GM12891 (cell line): ENCODE measurements at regions not wholly inside any gene's neighbourhood (a gene's known extent, or its start where the extent isn't known, plus 50 kb on each side); places are given as distances from the start of the nearest gene placed in this dataset.
"Not testable (repeated sequence)": the region's sequence is repeated elsewhere in the genome, so short reads cannot be mapped to it uniquely, and the experiment has no call there.

Experiments
- DNase-seq: peaks from one replicate; pipeline ENCODE4 v3.0.0; 2011; ENCODE audit warnings: low spot score; ENCODE audit not compliant: insufficient read length
- FAIRE-seq: peaks from 2 replicates; lab custom pipeline; 2011; peaks lifted over from hg19 to GRCh38; lab: Jason Lieb, UNC
- PAX5 ChIP-seq: IDR thresholded peaks from 2 replicates; pipeline ENCODE4 v1.6.1; 2011; ENCODE audit warnings: low read length, moderate library complexity, mild to moderate bottlenecking; ENCODE audit not compliant: insufficient read depth, severe bottlenecking
- POLR2A ChIP-seq: IDR thresholded peaks from 2 replicates; pipeline ENCODE4 v1.6.1; 2011; ENCODE audit warnings: low read depth, low read length, control low read depth
- POLR2AphosphoS5 ChIP-seq: IDR thresholded peaks from 2 replicates; pipeline ENCODE4 v1.6.1; 2011; ENCODE audit warnings: low read depth, low read length, control low read depth
- POU2F2 ChIP-seq: IDR thresholded peaks from 2 replicates; pipeline ENCODE4 v1.6.1; 2011; ENCODE audit warnings: low read depth, mild to moderate bottlenecking, control low read depth, low read length, moderate library complexity
- SPI1 ChIP-seq: IDR thresholded peaks from 2 replicates; pipeline ENCODE4 v1.6.1; 2011; ENCODE audit warnings: low read depth, low read length, control low read depth
- TAF1 ChIP-seq: IDR thresholded peaks from 2 replicates; pipeline ENCODE4 v1.6.1; 2011; ENCODE audit warnings: low read depth, low read length, control low read depth

DNA sequence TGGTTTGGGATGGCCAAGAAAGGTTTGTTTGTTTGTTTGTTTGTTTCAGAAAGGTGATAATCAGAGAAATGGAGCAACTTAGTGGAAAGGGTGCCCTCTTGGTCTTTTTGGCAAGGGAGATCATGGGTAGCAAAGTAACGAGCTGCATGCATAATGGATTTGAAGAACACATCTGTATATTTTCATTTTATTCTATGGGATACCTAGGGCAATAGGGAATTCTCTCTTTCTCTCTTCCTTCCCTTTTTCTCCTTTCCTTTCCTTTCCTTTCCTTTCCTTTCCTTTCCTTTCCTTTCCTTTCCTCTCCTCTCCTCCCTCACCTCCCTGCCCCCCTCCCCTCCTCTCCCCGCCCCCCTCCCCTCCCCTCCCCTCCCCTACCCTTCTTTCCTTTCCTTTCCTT, 492.1 kb downstream of the NEBL start:
- no peak for TF ChIP-seq PAX5
- no peak for TF ChIP-seq SPI1
- TF ChIP-seq TAF1, result no peak
- TF ChIP-seq POLR2AphosphoS5, result no peak
- no peak for TF ChIP-seq POU2F2
- TF ChIP-seq POLR2A, result no peak
- no peak for FAIRE-seq
- no peak for DNase-seq

DNA sequence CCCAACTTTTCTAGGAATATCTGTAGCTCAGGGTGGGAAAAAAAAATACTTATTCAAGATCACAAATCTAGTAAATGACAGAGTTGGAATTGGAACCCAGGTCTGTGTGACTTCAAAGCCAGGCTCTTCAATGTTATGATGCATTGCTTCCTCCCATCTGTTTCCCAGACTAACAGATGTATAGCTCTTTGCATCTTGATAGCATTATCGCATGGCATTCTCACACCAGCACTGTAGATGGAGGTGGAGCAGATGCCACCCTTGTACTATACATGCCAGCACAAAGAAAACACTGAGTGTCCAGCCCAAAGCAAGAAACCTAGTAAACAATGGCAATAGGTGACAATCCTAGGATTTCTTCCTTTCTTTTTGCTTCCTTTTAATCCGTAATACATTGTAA, 497.3 kb downstream of the NEBL start:
- TF ChIP-seq SPI1 (no peak), POLR2A (no peak), TAF1 (no peak), PAX5 (no peak), POLR2AphosphoS5 (no peak), POU2F2 (no peak)
- FAIRE-seq, result no peak
- DNase-seq, result no peak

DNA sequence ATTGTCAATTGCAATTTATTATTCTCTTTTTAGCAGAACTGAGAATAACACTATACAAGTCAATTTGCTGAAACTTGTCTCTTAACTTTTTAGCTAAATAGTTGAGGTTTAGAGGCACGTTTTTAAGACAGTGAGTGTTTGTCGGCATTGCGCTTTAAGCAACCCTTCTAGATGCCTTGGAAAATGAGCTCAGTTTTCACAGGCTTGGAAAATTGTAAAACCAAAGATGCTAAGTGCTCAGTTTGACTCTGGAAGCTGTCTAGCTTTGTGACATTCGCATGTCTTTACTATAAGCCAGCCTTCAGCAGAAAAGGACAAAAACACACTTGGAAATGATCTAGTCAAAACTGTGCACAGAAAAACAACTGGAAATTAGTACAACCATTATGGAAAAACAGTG, 500.4 kb downstream of the NEBL start:
- TF ChIP-seq TAF1 (no peak), PAX5 (no peak), POU2F2 (no peak), SPI1 (no peak)
- no peak for DNase-seq
- no peak for FAIRE-seq

DNA sequence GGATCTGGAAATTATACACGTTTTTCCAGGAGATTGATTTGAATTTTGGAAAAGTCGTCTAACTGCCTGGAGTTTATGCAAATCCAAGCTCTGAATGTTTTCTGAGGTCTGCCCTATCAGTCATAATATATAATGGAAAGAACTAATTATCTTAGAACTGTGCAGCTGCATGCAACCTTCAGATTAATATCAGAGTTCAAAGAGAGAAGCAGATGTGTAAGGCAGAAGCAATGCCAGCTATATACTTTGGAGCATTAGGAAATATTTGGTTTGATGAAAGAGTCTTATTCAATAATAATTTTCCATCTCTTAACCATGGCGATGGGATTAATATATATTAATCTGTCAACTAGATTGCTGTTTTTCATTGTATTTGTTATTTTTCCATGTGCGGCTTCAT, 500.9 kb downstream of the NEBL start:
- TF ChIP-seq SPI1 (no peak), POLR2A (no peak), POLR2AphosphoS5 (no peak), POU2F2 (no peak), TAF1 (no peak), PAX5 (no peak)
- no peak for FAIRE-seq

DNA sequence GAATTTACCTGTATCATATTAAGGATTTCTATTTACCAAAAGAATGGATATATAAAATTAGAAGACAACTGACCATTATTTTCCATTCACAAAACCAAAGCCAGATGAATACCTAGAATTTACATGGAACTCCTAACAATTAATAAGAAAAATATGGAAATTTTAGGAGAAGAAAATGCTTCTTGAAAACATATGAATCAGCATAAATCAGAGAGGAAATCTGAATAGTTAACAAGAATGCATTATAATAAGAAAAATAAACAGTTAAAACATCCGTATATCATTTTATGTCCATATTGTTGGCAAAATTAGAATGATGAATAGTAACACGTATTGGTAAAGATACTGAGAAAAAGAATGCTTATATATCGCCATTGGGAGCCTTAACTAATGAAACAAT, 505.5 kb downstream of the NEBL start:
- TF ChIP-seq POU2F2, result no peak
- no peak for TF ChIP-seq POLR2AphosphoS5
- TF ChIP-seq PAX5, result no peak
- no peak for TF ChIP-seq TAF1
- no peak for TF ChIP-seq SPI1
- no peak for TF ChIP-seq POLR2A
- DNase-seq (no peak), FAIRE-seq (no peak)

More for the DNA sequence above, 500.9 kb downstream of the NEBL start:
- no peak for DNase-seq

DNA sequence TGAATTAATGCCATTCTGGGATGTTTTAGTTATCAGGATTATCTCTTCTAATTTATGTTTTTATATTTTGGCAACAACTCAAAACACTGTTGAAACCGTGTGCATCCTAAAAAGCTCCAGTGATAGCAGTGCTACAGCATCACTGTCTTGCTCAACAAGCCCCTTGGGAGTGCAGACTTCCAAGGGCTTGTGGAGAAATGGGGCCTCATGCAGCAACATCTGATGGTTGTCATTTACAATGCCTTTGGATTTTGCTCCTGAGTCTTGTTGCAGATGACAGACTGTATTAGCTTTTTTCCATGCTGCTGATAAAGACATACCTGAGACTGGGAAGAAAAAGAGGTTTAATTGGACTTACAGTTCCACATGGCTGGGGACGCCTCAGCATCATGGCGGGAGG, 515.4 kb downstream of the NEBL start:
- no peak for TF ChIP-seq TAF1
- FAIRE-seq (no peak), DNase-seq (no peak)

DNA sequence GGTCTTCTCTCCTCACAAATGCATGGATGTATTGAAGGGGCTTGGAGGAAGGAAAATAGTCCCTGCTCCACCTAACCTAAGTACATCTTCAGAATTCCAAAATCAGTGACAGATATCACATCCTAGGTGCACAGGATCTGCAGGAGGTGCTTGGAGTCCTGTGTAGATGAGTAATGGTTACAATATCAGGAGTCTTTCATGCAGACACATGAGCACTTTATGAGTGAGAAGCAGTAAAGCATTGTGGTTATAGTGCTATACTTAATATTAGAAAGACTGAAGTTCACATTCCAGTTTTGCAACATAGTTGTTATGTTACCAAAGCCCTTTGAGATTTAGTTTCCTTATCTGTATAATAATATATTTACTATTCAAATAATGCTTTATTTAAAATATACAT, 516.7 kb downstream of the NEBL start:
- FAIRE-seq (no peak), DNase-seq (no peak)
- no peak for TF ChIP-seq TAF1
- TF ChIP-seq PAX5, result no peak
- TF ChIP-seq SPI1, result no peak
- no peak for TF ChIP-seq POLR2AphosphoS5
- TF ChIP-seq POLR2A, result no peak
- TF ChIP-seq POU2F2, result no peak

DNA sequence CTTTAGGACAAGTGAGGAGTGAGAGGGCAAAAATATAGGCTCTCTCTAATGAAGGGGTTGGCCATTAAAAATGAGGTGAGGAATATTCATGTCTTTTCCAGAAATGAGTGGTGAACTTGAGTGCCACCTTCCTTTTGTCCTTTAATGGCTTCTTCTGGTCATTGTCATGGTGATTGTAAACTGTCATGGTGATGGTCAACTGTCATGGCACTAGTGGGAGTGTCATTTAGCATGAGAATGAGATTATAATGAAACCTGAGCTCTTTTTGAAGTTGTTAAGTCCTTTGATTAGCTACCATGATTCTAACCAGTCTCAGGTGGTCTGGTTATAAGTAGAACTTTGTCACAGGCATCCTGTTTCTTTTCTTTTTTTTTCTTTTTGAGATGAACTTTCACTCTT, 524.4 kb downstream of the NEBL start:
- DNase-seq (no peak), FAIRE-seq (no peak)
- TF ChIP-seq PAX5, result no peak
- no peak for TF ChIP-seq TAF1
- no peak for TF ChIP-seq POLR2A
- no peak for TF ChIP-seq POLR2AphosphoS5
- no peak for TF ChIP-seq SPI1
- no peak for TF ChIP-seq POU2F2

DNA sequence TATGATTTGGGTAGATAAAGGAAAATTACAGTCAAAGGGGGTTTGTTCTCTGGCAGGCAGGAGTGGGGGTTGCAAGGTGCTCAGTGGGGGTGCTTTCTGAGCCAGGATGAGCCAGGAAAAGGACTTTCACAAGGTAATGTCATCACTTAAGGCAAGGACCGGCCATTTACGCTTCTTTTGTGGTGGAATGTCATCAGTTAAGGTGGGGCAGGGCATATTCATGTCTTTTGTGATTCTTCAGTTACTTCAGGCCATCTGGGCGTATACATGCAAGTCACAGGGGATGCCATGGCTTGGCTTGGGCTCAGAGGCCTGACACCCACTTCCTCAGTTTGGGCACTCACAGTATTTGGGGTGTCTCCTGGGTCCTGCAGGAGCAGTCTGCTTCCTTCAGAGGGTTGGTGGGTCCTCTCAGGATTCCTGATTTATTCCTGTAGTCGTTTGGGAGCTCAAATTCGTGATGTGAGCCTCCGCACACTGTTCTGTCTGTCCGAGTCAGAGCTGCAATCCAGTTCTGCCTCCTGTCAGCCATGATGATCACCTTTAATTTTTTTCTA, 526.1 kb downstream of the NEBL start:
- FAIRE-seq, DNase-seq: not testable (repeated sequence)

DNA sequence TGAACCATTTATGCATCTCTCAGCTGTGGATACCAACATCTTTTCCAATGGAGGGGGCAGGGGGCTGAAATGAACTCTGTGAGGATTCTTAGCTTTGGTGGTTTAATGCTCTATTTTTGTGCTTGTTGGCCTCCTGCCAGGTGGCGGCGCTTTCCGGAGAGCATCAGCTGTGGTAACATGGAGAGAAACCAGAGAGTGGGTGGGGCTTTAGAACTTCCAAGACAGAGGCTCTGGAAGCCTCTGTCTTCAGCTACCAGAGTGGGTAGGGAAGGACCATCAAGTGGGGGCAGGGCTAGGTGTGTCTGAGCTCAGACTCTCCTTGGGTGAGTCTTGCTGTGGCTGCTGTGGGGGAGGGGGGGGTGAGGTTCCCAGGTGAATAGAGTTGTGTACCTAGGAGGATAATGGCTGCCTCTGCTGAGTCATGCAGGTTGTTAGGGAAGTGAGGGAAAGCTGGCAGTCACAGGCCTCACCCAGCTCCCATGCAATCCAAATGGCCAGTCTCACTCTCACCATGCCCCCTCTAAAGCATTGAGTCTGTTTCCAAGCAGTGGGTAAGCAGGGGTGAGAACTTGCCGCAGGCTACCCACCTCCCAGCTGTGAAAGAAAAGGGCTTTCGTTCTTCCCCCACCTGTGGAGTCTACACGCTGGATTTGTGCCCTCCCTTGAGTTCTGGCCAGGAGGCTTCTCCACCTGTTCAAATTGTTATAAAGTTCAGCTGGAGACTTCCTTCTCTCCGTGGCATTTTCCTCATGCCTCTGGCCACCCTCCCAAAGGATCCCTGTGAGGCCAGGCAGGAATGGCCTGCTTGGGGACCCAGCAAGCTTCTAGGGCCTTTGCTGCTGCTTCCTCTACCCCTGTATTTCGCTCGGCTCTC, 527.0 kb downstream of the NEBL start:
- FAIRE-seq, result no peak
- TF ChIP-seq POLR2A (no peak), PAX5 (no peak), POLR2AphosphoS5 (no peak), POU2F2 (no peak), TAF1 (no peak), SPI1 (no peak)
- DNase-seq, result no peak
